HG03280 (cell line): ENCODE measurements at regions not wholly inside any gene's neighbourhood (a gene's known extent, or its start where the extent isn't known, plus 50 kb on each side); places are given as distances from the start of the nearest gene placed in this dataset.

ENCODE experiments used
- ATAC-seq: cut with Tn5 transposase; IDR thresholded peaks from one replicate; pipeline ENCODE4 v1.9.1; 2021; ENCODE audit warnings: mild to moderate bottlenecking, moderate library complexity; ENCODE audit not compliant: unreplicated experiment

DNA sequence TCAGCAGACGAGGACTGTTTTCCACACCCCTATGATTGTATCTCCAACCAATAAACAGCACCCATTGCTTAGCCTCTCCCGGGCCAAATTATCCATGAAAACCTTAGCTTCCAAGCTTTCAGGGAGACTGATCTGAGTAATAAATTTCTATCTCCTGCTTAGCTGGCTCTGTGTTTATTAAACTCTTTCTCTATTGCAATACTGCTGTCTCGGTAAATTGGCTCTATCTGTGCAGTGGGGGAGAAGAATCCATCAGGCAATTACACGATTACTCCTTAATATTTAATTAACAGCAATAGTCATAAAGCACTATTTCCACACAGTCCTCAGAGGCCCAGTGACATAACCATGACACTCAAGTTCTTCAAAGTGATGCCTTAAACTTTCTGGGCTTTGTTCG is 1122.8 kb downstream of the TYW1 start:
- ATAC-seq = no peak

GRCh38 chr7:68121056-68121455 is 1124.4 kb downstream of the TYW1 start:
- no peak for ATAC-seq

DNA sequence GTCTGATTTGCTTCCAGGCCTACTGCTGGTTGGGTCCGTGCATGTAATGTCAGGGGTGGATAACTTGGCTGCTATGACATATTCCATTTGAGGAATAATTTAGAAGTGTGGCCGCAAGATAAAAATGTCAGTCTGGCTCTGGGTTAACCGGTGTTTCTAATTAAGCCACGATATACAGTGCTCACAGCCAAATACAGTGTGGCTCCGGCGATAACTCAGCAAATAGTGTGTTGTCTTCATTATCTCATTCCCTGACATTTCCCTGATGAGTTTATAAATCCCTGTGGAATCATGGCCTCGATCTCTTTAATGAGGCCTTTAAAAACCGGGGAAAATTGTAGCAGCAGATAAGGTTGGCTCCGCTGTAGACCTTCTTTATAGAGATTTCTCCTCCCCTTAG is 1125.0 kb downstream of the TYW1 start:
- ATAC-seq = no peak

DNA sequence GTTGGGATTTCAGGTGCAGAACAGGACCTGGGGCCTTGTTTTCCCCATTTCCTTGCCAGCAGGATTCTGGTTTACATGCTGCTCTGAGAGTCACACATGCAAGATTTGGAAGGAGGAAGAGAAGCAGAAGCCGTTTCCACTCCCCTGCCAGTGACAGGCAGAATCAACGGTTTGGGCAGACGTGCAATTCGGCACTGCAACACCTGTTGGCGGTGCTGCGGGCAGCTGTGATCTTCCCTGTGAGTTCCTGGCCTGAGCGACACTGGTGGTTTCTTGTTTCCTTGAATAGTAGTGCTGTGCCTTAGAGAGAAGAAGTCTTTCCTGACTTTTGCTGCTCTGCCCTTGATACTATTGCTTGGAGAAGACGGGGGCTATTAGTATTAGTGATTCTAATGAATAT is 1126.2 kb downstream of the TYW1 start:
- no peak for ATAC-seq

DNA sequence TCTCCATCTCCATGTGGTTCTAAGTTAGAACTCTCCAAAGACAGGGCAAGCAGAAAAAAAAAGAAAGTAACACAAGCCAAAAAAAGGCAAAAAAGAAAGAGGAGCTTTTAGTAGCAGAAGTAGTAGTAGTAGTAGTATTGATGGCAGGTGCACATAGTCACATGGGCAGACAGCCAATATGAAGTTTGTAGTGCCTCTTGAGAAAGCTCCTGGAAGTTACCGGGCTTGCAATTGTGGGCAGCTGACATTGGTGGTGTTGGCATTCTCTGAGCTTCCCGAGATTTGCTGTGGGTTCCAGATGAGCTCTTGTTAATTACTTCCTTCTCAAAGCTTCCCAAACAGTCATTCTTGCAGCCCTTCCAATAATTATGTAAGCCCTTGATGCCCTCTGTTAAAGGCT is 1128.5 kb downstream of the TYW1 start:
- ATAC-seq = no peak

- no peak for ATAC-seq
Measured at GRCh38 chr7:68133045-68133444, 1136.4 kb downstream of the TYW1 start.

DNA sequence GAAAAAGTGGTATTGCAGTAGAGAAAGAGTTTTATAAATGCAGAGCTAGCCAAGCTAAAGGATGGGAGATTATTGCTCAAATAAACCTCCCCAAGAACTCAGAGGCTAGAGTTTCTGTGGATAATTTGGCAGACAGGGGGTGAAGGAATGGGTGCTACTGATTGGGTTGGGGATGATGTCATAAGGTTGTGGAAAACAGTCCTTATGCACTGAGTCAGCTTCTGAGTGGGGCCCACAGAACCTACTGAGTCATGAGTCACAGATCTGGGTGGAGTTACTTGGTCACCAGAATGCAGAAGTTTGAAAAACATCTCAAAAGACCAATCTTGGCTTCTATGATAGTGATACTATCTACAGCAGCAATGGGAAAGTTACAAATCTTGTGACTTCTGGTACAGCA is 1146.7 kb downstream of the TYW1 start:
- no peak for ATAC-seq

- no peak for ATAC-seq
Measured at GRCh38 chr7:68146983-68147382, 1150.3 kb downstream of the TYW1 start.

DNA sequence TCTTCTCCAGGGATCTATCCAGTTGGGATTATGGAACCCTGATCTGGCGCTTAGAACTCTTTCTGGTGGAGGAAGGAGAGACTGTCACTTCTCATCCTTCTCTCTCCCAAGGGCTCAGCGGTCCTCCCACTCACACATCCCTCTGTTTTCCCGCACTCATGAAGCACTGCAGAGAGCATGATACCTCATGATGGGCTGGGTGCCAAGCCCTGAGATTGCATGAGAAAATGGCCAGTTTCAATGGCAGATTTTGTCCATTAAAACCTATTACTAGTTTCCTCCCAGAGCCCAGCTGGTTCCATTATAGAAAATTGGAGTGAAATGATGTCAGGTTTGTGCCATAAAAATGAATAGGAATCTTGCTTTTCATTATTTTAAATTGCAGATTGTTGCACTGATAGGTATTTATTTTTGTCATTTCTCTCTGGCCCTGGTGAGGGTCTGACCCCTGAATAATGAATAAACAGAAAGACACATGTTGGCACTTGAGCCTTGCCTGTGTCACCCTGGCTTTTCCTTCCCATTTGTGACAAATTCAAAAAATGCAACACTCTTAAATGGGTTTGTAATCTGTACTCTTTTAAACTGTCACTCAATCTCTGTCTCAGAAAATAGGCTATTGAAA is 1151.1 kb downstream of the TYW1 start:
- ATAC-seq = no peak

GRCh38 chr7:68148440-68148839 is 1151.8 kb downstream of the TYW1 start:
- ATAC-seq = no peak

DNA sequence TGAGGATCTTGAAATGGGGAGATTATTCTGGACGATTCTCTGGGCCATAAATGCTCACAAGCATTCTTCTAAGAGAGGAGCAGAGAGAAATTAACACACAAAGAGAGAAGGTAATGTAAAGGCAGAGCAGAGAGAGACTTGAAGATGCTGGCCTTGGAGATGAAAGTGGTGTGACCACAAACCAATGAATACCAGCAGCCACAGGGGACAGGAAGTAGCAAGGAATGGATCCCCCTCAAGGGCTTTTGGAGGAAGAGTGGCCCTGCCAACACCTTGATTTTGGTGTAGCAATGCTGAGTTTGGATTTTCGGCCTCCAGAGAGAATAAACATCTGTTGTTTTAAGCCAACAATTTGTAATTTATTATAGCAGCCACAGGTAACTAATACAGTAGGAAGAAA is 1155.6 kb downstream of the TYW1 start:
- ATAC-seq = no peak

DNA sequence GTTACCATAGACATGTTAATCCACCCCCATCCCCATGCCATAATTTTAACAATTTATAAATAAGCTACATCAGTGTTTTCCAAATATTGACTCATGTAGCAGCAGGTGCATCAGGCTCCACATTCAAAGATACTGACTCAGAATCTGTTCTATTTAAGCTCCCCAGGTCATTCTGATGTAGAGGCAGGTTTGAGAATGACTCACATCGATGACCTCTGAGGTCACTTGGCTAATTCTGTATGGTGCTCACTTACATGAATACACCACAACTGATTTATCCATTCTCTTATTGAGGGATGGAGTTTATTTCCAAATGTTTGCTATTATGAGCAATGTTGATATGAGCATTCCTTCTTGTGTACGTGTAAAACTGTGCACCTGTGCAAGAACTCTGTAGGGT is 1159.0 kb downstream of the TYW1 start:
- ATAC-seq = no peak

GRCh38 chr7:68158686-68159295 is 1162.2 kb downstream of the TYW1 start:
- ATAC-seq = no peak

DNA sequence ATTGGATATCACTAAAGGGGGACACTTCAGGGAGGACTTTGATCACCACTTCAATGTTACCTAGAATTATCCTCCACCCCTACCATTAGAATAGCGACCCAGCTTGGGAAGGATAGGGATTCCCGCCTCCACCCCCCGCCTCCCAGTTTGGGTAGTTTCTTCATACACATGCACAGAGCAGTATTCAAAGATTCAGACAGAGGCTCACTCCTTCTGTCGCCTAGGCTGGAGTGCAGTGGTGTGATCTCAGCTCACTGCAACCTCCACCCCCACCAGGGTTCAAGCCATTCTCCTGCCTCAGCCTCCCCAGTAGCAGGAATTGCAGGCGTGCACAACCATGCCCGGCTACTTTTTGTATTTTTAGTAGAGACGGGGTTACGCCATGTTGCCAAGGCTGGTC is 1166.1 kb downstream of the TYW1 start:
- ATAC-seq = no peak

DNA sequence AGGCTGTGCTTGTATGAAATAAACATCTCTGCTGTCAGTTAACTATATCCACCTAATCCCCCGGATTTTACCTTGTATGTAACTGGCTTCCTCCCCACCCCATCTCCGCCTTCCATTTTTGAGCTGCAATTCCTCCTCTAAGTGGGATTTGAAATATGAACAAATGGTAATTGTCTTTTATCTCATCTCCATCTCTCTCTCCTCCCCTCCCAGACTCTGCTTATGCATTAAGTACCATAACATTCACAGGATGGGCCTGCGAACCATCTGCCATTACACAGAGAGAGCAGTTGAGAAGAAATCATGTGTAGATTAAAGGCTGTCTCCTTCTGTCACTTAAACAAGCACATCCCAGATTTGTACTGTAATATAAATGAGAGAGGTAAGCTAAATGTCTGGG is 1169.9 kb downstream of the TYW1 start:
- ATAC-seq = no peak

DNA sequence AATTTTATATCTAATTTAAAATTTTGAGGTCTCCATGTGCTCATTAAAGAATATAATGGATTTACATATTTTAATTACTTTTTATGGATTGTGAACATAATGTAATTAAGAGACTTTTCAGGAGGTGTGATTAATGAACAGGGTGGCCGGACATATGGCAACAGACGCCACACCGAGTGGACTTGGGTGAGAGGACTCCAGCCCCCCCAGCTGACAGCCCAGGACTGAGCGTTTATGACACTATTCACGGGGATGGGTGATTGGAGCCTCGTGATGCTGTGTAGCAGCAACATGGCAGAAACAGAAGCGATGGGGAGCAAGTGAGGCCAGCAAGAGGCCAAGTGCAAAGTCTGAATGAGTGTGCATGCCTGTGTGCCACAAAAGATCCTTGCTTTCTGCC is 1176.9 kb downstream of the TYW1 start:
- no peak for ATAC-seq

DNA sequence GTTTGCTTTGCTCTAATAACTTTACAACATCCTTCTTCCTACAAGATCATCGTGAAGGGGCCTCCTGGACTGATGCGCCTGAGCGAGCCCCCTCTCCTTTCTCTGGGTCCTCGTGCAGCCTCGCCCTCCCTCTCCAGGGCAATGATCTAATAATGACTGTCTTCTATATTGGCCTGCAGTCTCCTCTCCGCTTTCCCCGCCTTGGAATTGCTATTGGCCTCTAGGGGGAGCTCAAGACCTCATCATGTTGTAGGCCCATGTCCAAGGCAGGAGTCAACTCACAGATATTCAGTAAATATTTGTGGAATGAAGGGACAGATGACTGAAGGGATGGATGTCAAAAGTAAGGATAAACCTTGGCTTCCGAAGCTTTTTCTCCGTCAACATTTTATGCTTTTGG is 1180.3 kb downstream of the TYW1 start:
- no peak for ATAC-seq

DNA sequence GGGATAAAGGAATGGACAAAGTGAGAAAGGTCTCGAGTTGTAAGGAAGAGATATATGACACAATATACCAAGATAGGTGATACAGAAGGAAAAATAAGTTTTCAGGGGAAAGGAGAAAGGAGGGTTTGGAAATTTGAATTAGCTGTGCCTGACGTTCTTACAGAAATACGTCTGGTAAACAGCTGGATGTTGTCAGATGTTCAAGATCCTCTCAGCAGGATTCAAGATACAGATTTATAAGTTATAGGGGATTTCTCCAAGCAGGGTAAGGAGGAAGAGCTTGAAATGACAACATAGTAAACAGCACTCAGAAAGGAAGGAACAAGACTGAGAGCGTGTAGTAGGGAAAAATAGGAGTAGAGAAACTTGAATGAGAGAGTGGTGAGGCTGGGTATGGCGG is 1184.1 kb downstream of the TYW1 start:
- ATAC-seq = no peak

- no peak for ATAC-seq
Measured at GRCh38 chr7:68183176-68183575, 1186.5 kb downstream of the TYW1 start.

GRCh38 chr7:68185631-68186456 is 1189.2 kb downstream of the TYW1 start:
- ATAC-seq = no peak

GRCh38 chr7:68187532-68187931 is 1190.9 kb downstream of the TYW1 start:
- no peak for ATAC-seq

DNA sequence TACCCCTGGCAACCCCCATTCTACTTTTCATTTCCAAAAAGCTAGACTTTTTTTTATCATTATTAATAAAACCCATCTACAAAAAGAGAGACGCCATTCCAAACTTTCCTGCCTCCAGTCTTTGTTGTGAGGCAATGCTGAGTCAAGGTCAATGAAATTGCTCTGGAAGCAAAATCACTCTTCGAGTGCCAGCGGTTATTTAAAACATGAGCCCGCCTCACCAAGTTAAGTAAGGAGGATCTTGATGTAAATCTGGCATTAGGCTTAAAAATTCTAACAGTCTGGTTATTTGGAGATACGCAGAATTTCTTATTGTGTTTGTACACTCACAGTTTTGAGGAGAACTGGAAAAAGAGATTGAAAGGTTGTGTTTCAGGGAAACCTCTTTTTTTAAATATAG is 1196.3 kb downstream of the TYW1 start:
- ATAC-seq = no peak
